SJSA1 (cell line): ENCODE measurements at regions not wholly inside any gene's neighbourhood (a gene's known extent, or its start where the extent isn't known, plus 50 kb on each side); places are given as distances from the start of the nearest gene placed in this dataset.
"Not testable (repeated sequence)": the region's sequence is repeated elsewhere in the genome, so short reads cannot be mapped to it uniquely, and the experiment has no call there.

Experiments
- DNase-seq, 2 experiments: peaks; one replicate each; pipeline ENCODE4 v3.0.0-alpha.2; 2015 to 2020; ENCODE audit warnings: low spot score in 2 of 2, low read depth in 1 of 2
- H3K27ac ChIP-seq: fragments of 250-450 bp; sonication (Bioruptor Pico); 2 replicates; pipeline ENCODE4 v1.5.1; 2020; ENCODE audit warnings: mild to moderate bottlenecking, moderate library complexity
- H3K27me3 ChIP-seq: fragments of 250-450 bp; sonication (Bioruptor Pico); replicated peaks from 2 replicates; pipeline ENCODE4 v1.5.1; 2020; ENCODE audit warnings: mild to moderate bottlenecking, moderate library complexity
- H3K36me3 ChIP-seq: fragments of 250-450 bp; sonication (Bioruptor Pico); 2 replicates; pipeline ENCODE4 v1.5.1; 2020; ENCODE audit warnings: mild to moderate bottlenecking
- H3K4me1 ChIP-seq: fragments of 250-450 bp; sonication (Bioruptor Pico); replicated peaks from 2 replicates; pipeline ENCODE4 v1.6.1; 2021; ENCODE audit warnings: mild to moderate bottlenecking
- H3K4me3 ChIP-seq: fragments of 250-450 bp; sonication (Bioruptor Pico); 2 replicates; pipeline ENCODE4 v1.5.1; 2020; ENCODE audit warnings: mild to moderate bottlenecking
- H3K9me3 ChIP-seq: fragments of 250-450 bp; sonication (Bioruptor Pico); replicated peaks from 2 replicates; pipeline ENCODE4 v1.5.1; 2020; ENCODE audit warnings: mild to moderate bottlenecking

- Histone ChIP-seq H3K4me1 (peaks cover 20% of the 10 kb centered on the region), H3K27ac (no peak overlapping the region), H3K27me3 (no peaks in the 10 kb centered on the region), H3K36me3 (no peaks in the 10 kb centered on the region), H3K9me3 (no peaks in the 10 kb centered on the region), H3K4me3 (no peak overlapping the region)
- peak in 1 of 2 experiments; percentile 12 for DNase-seq
These were observed 287.8 kb upstream of the MKLN1 start for GRCh38 chr7:131039836-131040235.

GRCh38 chr7:131040467-131040932, 287.2 kb upstream of the MKLN1 start:
- H3K36me3 ChIP-seq: no peaks in the 10 kb centered on the region
- DNase-seq: peak; percentile 59 to 69
- no peak overlapping the region for H3K4me3 ChIP-seq
- no peaks in the 10 kb centered on the region for H3K27me3 ChIP-seq
- H3K9me3 ChIP-seq: no peaks in the 10 kb centered on the region
- no peak overlapping the region for H3K27ac ChIP-seq
- peaks cover 20% of the 10 kb centered on the region for H3K4me1 ChIP-seq

GRCh38 chr7:131041012-131041695, 286.5 kb upstream of the MKLN1 start:
- H3K4me3 ChIP-seq, H3K9me3 ChIP-seq, H3K27me3 ChIP-seq, DNase-seq, H3K36me3 ChIP-seq, H3K27ac ChIP-seq: not testable (repeated sequence)
- H3K4me1 ChIP-seq: peaks cover 20% of the 10 kb centered on the region

- no peak overlapping the region for H3K27ac ChIP-seq
- H3K36me3 ChIP-seq: no peaks in the 10 kb centered on the region; the same call in 1 of the 2 replicates
- peaks cover 20% of the 10 kb centered on the region for H3K4me1 ChIP-seq
- no peak for DNase-seq
- H3K9me3 ChIP-seq: no peaks in the 10 kb centered on the region
- no peak overlapping the region for H3K4me3 ChIP-seq
- H3K27me3 ChIP-seq: no peaks in the 10 kb centered on the region
These were observed 285.2 kb upstream of the MKLN1 start for GRCh38 chr7:131042269-131043160.

- no peak for DNase-seq
- Histone ChIP-seq H3K4me3 (no peak overlapping the region), H3K27me3 (no peaks in the 10 kb centered on the region), H3K9me3 (no peaks in the 10 kb centered on the region), H3K27ac (no peak overlapping the region), H3K4me1 (peaks cover 2% of the 10 kb centered on the region; the same call in 1 of the 2 replicates), H3K36me3 (no peaks in the 10 kb centered on the region; the same call in 1 of the 2 replicates)
These were observed 282.1 kb upstream of the MKLN1 start for GRCh38 chr7:131045526-131045925.

- Histone ChIP-seq H3K4me1 (no peaks in the 10 kb centered on the region), H3K9me3 (no peaks in the 10 kb centered on the region)
- no peak for DNase-seq
These were observed 281.4 kb upstream of the MKLN1 start for GRCh38 chr7:131046246-131046645.

GRCh38 chr7:131047651-131048304, 279.9 kb upstream of the MKLN1 start:
- Histone ChIP-seq H3K4me3 (no peak overlapping the region), H3K9me3 (no peaks in the 10 kb centered on the region), H3K27ac (no peak overlapping the region), H3K27me3 (no peaks in the 10 kb centered on the region), H3K4me1 (no peaks in the 10 kb centered on the region), H3K36me3 (no peaks in the 10 kb centered on the region; the same call in 1 of the 2 replicates)
- no peak for DNase-seq

More at GRCh38 chr7:131046246-131046645, 281.4 kb upstream of the MKLN1 start:
- Histone ChIP-seq H3K27ac (no peak overlapping the region), H3K27me3 (no peaks in the 10 kb centered on the region), H3K4me3 (no peak overlapping the region), H3K36me3 (no peaks in the 10 kb centered on the region; the same call in 1 of the 2 replicates)

GRCh38 chr7:131051304-131051703, 276.4 kb upstream of the MKLN1 start:
- Histone ChIP-seq H3K4me3 (no peak overlapping the region), H3K27me3 (no peaks in the 10 kb centered on the region), H3K27ac (no peak overlapping the region), H3K4me1 (peaks cover 4% of the 10 kb centered on the region; the same call in 1 of the 2 replicates), H3K9me3 (no peaks in the 10 kb centered on the region), H3K36me3 (no peaks in the 10 kb centered on the region; the same call in none of the 2 replicates)
- DNase-seq: no peak

GRCh38 chr7:131052285-131052904, 275.3 kb upstream of the MKLN1 start:
- H3K4me1 ChIP-seq: peaks cover 14% of the 10 kb centered on the region
- no peaks in the 10 kb centered on the region for H3K27me3 ChIP-seq
- H3K27ac ChIP-seq: no peak overlapping the region
- DNase-seq: no peak
- H3K9me3 ChIP-seq: no peaks in the 10 kb centered on the region
- H3K4me3 ChIP-seq: no peak overlapping the region
- no peaks in the 10 kb centered on the region; the same call in none of the 2 replicates for H3K36me3 ChIP-seq

GRCh38 chr7:131056007-131056406, 271.7 kb upstream of the MKLN1 start:
- Histone ChIP-seq H3K36me3 (no peaks in the 10 kb centered on the region; the same call in 1 of the 2 replicates), H3K27ac (no peak overlapping the region), H3K4me1 (peaks cover 17% of the 10 kb centered on the region), H3K4me3 (no peak overlapping the region), H3K27me3 (no peaks in the 10 kb centered on the region), H3K9me3 (no peaks in the 10 kb centered on the region)
- no peak for DNase-seq

- H3K27ac ChIP-seq: peak overlapping the region; percentile 29; the same call in 1 of the 2 replicates
- H3K9me3 ChIP-seq: no peaks in the 10 kb centered on the region
- H3K27me3 ChIP-seq: no peaks in the 10 kb centered on the region
- H3K36me3 ChIP-seq: no peaks in the 10 kb centered on the region; the same call in 1 of the 2 replicates
- H3K4me3 ChIP-seq: no peak overlapping the region
- H3K4me1 ChIP-seq: peaks cover 17% of the 10 kb centered on the region
- DNase-seq: peak; percentile 50 to 70
These were observed 270.5 kb upstream of the MKLN1 start for GRCh38 chr7:131057015-131057793.

- DNase-seq: no peak
- Histone ChIP-seq H3K36me3 (no peaks in the 10 kb centered on the region; the same call in 1 of the 2 replicates), H3K9me3 (no peaks in the 10 kb centered on the region), H3K4me3 (no peak overlapping the region), H3K27ac (peak overlapping the region; percentile 29; the same call in 1 of the 2 replicates), H3K4me1 (peaks cover 17% of the 10 kb centered on the region), H3K27me3 (no peaks in the 10 kb centered on the region)
These were observed 269.9 kb upstream of the MKLN1 start for GRCh38 chr7:131057794-131058070.
